ENCODE measurements at regions not wholly inside any gene's neighbourhood (a gene's known extent, or its start where the extent isn't known, plus 50 kb on each side); places are given as distances from the start of the nearest gene placed in this dataset.

- no peak for TF ChIP-seq CTCF (IDR thresholded peaks at IDR 0.05; ENCODE audit: borderline replicate concordance, control extremely low read depth, extremely low read depth, insufficient read depth, missing control alignments)
- in situ Hi-C loops (cut with MboI; ENCODE audit: low sequenced_read_pairs, unreplicated experiment) = no loop called here
- DNase-seq (ENCODE audit: low spot score) = peak; percentile 19
Observed at GRCh38 chr22:25405841-25406509, 158.5 kb upstream of the GRK3 start.

DNA sequence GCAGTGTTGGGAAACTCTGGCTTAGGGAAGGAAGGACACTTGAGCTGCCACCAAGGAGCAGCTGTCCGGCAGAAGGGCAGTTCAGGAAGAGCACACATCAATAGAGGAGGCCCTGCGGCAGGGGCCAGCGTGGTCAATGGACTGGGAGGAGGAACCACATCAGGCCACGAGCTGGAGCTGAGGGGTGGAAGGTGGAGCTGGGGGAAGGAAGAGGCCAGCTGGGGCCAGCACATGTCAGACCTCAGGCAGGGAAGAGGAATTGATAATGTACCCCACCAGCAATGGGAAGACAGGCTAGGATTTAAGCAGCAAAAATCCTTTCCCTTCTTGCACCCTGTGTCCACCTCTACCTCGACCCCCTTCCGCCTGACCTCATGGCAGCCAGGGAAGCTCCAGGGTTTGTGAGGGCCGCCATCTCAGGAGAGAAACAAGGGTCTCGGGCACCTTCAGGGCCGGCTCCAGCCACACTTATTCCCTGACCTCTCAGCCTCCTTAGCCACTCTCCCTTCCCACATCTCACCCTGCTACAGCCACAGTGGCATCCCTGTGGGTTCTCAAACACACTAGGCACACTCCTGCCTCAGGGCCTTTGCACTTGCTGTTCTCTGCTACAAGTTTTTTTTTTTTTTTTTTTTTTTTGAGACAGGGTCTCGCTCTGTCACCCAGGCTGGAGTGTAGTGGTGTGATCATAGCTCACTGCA, 157.8 kb upstream of the GRK3 start:
- no peak for DNase-seq (ENCODE audit: low spot score)
- in situ Hi-C loops (cut with MboI; ENCODE audit: low sequenced_read_pairs, unreplicated experiment) = no loop called here
- no peak for TF ChIP-seq CTCF (IDR thresholded peaks at IDR 0.05; ENCODE audit: borderline replicate concordance, control extremely low read depth, extremely low read depth, insufficient read depth, missing control alignments)

DNA sequence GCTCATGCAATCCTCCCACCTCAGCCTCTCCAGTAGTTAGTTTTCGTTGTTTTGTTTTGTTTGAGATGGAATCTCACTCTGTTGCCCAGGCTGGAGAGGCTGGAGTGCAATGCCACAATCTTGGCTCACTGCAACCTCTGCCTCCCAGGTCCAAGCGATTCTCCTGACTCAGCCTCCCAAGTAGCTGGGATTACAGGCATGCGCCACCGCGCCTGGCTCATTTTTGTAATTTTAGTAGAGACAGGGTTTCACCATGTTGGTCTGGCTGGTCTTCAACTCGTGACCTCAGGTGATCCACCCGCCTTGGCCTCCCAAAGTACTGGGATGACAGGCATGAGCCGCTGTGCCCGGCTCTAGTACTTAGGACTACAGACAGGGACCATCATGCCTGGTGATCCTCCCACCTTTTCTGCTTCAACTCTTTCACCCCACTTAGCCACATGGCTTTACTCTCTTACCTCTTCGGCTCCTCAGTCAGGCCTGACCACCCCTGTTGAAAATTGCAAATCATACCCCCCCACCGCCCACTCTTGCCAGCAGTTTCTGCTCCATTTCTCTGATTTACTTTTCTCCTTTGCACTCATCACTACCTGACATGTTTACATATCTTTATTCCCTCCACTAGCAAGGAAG, 157.1 kb upstream of the GRK3 start:
- TF ChIP-seq CTCF (IDR thresholded peaks at IDR 0.05; ENCODE audit: borderline replicate concordance, control extremely low read depth, extremely low read depth, insufficient read depth, missing control alignments) = no peak
- peak; percentile 31 for DNase-seq (ENCODE audit: low spot score)
- in situ Hi-C loops (cut with MboI; ENCODE audit: low sequenced_read_pairs, unreplicated experiment) = no loop called here

- DNase-seq (ENCODE audit: low spot score) = no peak
- TF ChIP-seq CTCF (IDR thresholded peaks at IDR 0.05; ENCODE audit: borderline replicate concordance, control extremely low read depth, extremely low read depth, insufficient read depth, missing control alignments) = no peak
- in situ Hi-C loops (cut with MboI; ENCODE audit: low sequenced_read_pairs, unreplicated experiment) = no loop called here
Observed at GRCh38 chr22:25407859-25408229, 156.6 kb upstream of the GRK3 start.

GRCh38 chr22:25409240-25409639, 155.2 kb upstream of the GRK3 start:
- in situ Hi-C loops (cut with MboI; ENCODE audit: low sequenced_read_pairs, unreplicated experiment) = no loop called here
- no peak for TF ChIP-seq CTCF (IDR thresholded peaks at IDR 0.05; ENCODE audit: borderline replicate concordance, control extremely low read depth, extremely low read depth, insufficient read depth, missing control alignments)
- DNase-seq (ENCODE audit: low spot score) = no peak

DNA sequence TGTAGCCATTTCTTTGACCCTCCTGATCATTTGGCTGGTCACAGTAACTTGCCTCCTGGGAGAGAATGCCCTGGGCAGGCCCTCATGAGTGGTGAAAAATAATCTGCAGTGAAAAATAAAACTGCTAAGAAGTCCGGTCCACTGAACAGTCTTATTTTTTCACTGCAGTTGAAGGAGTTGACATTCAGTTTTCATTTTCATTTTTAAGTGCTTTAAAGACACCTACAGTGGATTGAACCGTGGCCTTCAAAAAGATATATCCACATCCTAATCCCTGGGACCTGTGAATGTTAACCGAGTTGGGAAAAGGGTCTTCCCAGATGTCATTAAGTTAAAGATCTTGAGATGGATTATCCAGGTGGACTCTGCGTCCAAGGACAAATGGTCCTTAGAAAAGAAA, 153.6 kb upstream of the GRK3 start:
- peak; percentile 15 for DNase-seq (ENCODE audit: low spot score)
- no peak for TF ChIP-seq CTCF (IDR thresholded peaks at IDR 0.05; ENCODE audit: borderline replicate concordance, control extremely low read depth, extremely low read depth, insufficient read depth, missing control alignments)
- in situ Hi-C loops (cut with MboI; ENCODE audit: low sequenced_read_pairs, unreplicated experiment) = no loop called here
